ENCODE measurements at regions not wholly inside any gene's neighbourhood (a gene's known extent, or its start where the extent isn't known, plus 50 kb on each side); places are given as distances from the start of the nearest gene placed in this dataset.

- DNase-seq (ENCODE audit: low spot score in 2 of 2): no peak
Observed at GRCh38 chr5:31049936-31050704, 143.4 kb upstream of the CDH6 start.

GRCh38 chr5:31049461-31049860 lies 144.0 kb upstream of the CDH6 start:
- FAIRE-seq (no peak), DNase-seq (ENCODE audit: low spot score in 2 of 2) (no peak)

More at GRCh38 chr5:31049936-31050704, 143.4 kb upstream of the CDH6 start:
- FAIRE-seq: no peak

- no peak for DNase-seq (ENCODE audit: low spot score in 2 of 2)
Observed at GRCh38 chr5:31048282-31049270, 144.9 kb upstream of the CDH6 start.

GRCh38 chr5:31047621-31048020 lies 145.9 kb upstream of the CDH6 start:
- FAIRE-seq (no peak), DNase-seq (ENCODE audit: low spot score in 2 of 2) (no peak)

More at GRCh38 chr5:31048282-31049270, 144.9 kb upstream of the CDH6 start:
- FAIRE-seq: no peak

GRCh38 chr5:31047007-31047406 lies 146.5 kb upstream of the CDH6 start:
- FAIRE-seq: no peak
- no peak for DNase-seq (ENCODE audit: low spot score in 2 of 2)

- FAIRE-seq (no peak), DNase-seq (ENCODE audit: low spot score in 2 of 2) (no peak)
Observed at GRCh38 chr5:31036411-31036810, 157.1 kb upstream of the CDH6 start.

- DNase-seq (ENCODE audit: low spot score in 2 of 2) (no peak), FAIRE-seq (no peak)
Observed at GRCh38 chr5:31033295-31033694, 160.2 kb upstream of the CDH6 start.

GRCh38 chr5:31029925-31030324 lies 163.6 kb upstream of the CDH6 start:
- DNase-seq (ENCODE audit: low spot score in 2 of 2): no peak
- no peak for FAIRE-seq

- no peak for DNase-seq (ENCODE audit: low spot score in 2 of 2)
- no peak for FAIRE-seq
Observed at GRCh38 chr5:31027721-31028120, 165.8 kb upstream of the CDH6 start.

GRCh38 chr5:31023105-31023504 lies 170.4 kb upstream of the CDH6 start:
- FAIRE-seq (no peak), DNase-seq (ENCODE audit: low spot score in 2 of 2) (no peak)

GRCh38 chr5:31021181-31021624 lies 172.3 kb upstream of the CDH6 start:
- DNase-seq (ENCODE audit: low spot score in 2 of 2) (no peak), FAIRE-seq (no peak)

- DNase-seq (ENCODE audit: low spot score in 2 of 2): no peak
- FAIRE-seq: no peak
Observed at GRCh38 chr5:31008231-31008630, 185.3 kb upstream of the CDH6 start.

GRCh38 chr5:31007672-31008071 lies 185.8 kb upstream of the CDH6 start:
- no peak for DNase-seq (ENCODE audit: low spot score in 2 of 2)
- FAIRE-seq: no peak

- no peak for FAIRE-seq
- DNase-seq (ENCODE audit: low spot score in 2 of 2): no peak
Observed at GRCh38 chr5:31000287-31000686, 193.2 kb upstream of the CDH6 start.

- DNase-seq (ENCODE audit: low spot score in 2 of 2) (no peak), FAIRE-seq (no peak)
Observed at GRCh38 chr5:30997681-30998080, 195.8 kb upstream of the CDH6 start.

- FAIRE-seq (no peak), DNase-seq (ENCODE audit: low spot score in 2 of 2) (no peak)
Observed at GRCh38 chr5:30994902-30995301, 198.6 kb upstream of the CDH6 start.

GRCh38 chr5:30994176-30994575 lies 199.3 kb upstream of the CDH6 start:
- no peak for DNase-seq (ENCODE audit: low spot score in 2 of 2)
- no peak for FAIRE-seq

GRCh38 chr5:30991462-30991861 lies 202.0 kb upstream of the CDH6 start:
- FAIRE-seq: no peak

GRCh38 chr5:30981576-30981975 lies 211.9 kb upstream of the CDH6 start:
- DNase-seq (ENCODE audit: low spot score in 2 of 2) (no peak), FAIRE-seq (no peak)

More at GRCh38 chr5:30991462-30991861, 202.0 kb upstream of the CDH6 start:
- DNase-seq (ENCODE audit: low spot score in 2 of 2): no peak

GRCh38 chr5:30968971-30969370 lies 224.5 kb upstream of the CDH6 start:
- FAIRE-seq (no peak), DNase-seq (ENCODE audit: low spot score in 2 of 2) (no peak)

GRCh38 chr5:30960036-30960435 lies 233.4 kb upstream of the CDH6 start:
- DNase-seq (ENCODE audit: low spot score in 2 of 2) (no peak), FAIRE-seq (no peak)

All from frontal cortex (tissue), 3 donors.